GM18505 (cell line): ENCODE measurements at regions not wholly inside any gene's neighbourhood (a gene's known extent, or its start where the extent isn't known, plus 50 kb on each side); places are given as distances from the start of the nearest gene placed in this dataset.
"Not testable (repeated sequence)": the region's sequence is repeated elsewhere in the genome, so short reads cannot be mapped to it uniquely, and the experiment has no call there.

Experiments used
- ATAC-seq: cut with Tn5 transposase; IDR thresholded peaks from one replicate; pipeline ENCODE4 v1.9.1; 2021; ENCODE audit not compliant: unreplicated experiment
- POLR2A ChIP-seq: IDR thresholded peaks from 4 replicates; pipeline ENCODE4 v1.6.1; 2011; ENCODE audit warnings: borderline replicate concordance; ENCODE audit not compliant: insufficient read depth, insufficient read length; ENCODE audit errors: extremely low read depth

DNA sequence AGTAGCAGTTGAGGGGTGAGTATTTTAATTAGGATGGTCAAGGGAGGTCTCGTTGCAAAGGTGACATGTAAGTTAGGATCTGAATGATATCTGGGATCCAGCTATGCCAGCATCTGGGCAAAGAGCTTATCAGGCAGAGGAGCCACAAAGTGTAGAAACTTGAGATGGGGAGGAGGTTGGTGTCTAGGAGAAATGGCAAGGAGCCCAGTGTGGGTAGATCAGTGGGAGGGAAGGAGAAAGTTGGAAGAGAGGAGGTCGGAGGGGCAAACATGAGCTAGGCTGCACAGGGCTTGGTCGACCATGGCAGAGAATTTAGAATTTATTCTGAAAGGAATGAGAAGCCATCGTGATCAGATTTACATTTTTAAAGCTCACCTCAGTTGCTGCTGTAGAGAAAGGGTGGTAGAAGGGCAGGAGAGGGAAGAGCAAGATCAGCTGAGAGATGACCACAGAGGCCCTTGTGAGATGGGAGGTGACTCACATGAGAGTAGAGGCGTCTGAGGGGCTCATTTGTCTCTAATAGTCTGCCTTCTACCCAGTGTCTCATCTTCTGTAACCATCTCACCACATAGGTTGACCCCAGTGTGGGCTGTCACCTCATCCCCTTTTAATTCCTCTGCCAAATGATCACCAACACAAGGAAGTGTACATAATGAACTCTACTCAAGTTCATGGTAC, 170.0 kb downstream of the ETAA1 start:
- ATAC-seq = no peak
- TF ChIP-seq POLR2A = no peak

DNA sequence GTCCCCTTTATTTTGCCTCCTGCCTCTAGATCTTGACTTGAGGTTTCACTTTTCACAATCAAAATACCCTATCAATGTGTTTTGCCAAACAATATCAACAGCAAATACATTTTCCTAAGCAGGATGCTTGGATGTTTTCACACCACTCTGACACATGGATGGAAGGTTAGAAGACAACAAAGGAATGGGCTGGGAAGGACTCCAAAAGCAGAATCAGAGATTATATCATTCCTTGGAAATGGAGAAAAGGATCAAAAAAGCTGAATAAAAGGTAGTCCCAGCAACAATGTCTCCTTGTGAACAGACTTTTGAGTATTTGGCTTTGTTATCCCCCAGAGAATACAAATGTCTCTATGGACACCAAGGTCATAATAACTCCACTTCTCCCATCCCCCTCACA, 170.8 kb downstream of the ETAA1 start:
- ATAC-seq = no peak
- no peak for TF ChIP-seq POLR2A

DNA sequence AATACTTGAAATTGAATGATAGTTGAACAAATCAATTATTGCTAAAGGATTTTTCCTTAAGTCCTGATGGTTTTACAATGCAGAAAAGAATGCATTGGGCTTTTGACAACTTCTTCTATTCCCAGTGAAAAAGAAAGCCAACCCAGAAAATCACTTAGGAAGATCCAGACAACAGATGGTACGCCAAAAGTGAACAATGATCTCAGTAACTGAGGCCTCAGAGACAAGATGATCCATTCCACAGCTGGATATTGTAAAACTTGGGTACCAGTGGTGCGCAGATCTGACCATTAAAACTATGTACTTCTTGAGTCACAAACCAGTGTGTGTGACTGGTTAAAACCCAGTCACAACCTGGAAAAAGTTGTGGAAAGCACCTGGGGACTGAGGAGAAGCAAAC, 173.5 kb downstream of the ETAA1 start:
- no peak for ATAC-seq
- no peak for TF ChIP-seq POLR2A

DNA sequence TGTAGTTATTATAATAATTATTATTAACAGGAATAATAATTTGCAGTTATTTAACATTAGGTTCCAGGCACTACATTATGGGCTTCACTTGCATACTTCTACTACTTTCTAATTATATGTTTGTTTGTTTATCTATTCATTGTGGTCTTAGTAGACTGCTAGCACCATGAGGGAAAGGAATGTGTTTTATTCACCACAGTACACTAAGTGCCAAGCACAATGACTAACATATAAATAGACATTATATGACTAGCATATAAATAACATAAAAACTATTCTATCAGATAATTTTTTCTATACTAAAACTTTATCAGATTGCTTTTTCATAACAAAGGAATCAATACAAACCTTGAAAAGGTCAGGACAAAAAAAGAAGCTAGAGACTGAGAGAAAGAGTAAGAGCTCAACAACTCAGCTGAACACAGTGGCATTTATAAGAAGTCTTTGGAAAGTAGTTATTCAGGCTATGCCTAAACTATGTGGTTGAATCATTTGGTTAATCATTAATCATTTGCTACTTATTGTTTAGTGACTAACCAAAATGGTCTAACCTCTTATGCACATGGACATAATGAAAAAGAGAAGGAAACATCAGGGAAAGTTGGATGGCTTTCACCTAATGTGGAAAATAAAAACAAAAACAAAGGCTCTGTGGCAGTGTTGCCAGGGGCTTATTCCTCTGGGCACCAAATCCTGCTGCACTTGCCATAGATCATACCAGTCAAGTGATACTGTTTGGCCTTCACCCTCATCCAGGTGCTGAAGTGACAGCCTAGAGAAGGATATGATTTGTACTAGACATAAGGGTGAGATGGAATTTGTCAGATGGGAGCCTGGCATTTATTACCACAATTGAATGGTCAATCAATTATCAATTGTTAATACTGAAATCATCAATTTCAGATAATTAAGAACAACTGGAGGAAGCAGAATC, 174.9 kb downstream of the ETAA1 start:
- TF ChIP-seq POLR2A = no peak
- ATAC-seq = no peak

DNA sequence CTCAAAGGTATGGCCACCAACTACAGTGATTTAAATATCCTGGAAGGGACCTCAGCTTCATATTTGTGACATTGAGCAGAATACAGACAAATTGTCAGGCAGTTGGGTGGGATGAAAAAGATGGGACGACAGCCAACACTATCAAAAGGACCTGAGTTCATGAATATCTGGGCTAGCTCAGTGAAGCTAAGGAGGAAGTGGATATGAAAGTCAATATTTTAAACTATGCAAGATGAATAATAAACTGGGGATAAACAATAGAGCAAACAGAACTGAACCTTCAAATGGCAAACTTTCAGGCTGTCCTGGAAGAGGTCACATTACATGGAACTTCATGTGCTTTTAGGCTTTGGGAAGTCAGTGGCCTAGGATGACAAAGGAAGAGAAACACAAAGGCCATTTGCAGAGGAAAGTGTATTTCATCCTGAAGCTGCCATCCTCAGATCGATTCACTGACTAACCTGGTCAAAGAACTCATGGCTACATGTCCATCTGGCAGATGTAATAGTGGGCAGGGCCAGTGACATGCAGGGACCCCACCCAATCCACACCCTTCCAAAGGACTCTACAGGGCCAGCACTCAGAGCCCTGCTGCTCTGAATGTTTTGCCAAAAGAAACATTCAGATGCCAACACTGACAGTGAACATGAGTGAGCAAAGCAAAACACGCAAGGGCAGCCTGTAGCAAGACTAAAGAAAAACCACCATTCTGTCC, 175.7 kb downstream of the ETAA1 start:
- no peak for TF ChIP-seq POLR2A
- no peak for ATAC-seq

DNA sequence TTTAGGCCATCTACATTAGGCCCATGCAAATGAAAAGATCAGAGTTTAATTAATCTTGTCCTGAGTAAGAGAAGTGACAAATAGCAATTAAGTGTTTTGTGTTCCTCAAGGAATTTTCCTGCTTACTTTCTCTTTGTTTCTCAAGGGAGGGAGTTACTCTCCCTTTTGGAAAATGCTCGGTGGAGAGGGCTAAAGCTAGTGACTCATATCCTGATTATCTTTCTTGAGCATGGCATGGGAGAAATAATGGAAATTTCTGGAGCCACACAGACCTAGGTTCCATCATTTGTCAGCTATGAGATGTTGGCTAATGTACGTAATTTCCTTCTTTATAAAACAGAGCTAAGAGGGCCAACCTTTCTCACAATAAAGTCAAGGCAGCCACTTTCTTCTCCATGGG, 177.1 kb downstream of the ETAA1 start:
- ATAC-seq = no peak
- TF ChIP-seq POLR2A = no peak

DNA sequence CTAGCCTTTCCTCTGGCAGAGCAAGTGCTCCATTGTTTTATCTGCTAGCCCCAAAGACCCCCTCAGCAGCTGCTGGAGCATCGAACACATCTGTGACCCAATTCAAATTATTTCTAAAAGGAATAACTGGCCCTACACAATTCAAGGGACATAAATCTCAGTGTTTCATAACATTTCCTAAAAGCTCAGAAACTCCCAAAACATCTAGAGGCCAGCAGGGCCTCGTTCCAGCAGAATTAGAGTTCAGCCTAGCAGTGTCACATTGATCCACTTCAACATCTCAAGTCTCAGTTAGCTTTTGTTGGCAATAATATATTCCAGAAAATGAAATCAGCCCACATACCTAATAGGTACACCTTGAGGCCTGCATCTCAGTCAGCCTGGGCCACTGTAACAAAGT, 179.1 kb downstream of the ETAA1 start:
- TF ChIP-seq POLR2A = no peak
- ATAC-seq = no peak

DNA sequence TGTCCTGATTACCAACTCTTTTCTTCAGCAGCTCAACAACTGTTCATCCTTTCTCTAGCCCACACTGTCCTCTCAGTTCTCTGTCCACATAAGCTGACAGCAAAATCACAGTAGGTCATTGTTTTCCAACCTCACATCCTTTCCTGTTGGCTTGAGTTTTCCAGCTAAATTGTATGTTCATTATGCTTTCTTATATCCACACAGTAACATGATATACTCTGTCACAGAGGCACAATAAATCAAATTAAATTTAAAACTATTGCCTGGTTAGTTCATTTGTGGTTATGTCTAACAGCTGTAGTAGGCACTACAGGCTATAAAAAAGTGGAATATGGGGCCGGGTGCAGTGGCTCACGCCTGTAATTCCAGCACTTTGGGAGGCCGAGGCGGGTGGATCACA, 179.9 kb downstream of the ETAA1 start:
- no peak for TF ChIP-seq POLR2A
- ATAC-seq = no peak

DNA sequence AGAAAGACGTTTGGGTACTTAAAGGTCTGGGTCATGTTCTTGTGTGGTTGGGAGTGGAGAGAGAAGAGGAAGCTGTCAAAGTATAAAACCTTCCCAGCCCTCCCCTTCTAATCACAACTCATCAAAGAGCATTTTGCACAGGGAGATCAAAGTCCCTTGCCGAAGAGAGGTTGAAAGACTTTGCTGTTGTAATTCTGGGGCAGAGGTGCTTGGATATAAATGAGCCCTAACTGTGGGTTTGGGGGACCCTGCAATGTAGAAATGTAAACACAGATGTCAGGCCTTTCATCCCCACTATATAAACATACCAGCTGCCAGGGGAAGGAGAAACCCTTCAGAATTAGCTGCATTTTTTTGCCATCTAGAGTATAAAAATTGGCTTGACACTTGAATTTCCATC, 182.1 kb downstream of the ETAA1 start:
- ATAC-seq = no peak
- no peak for TF ChIP-seq POLR2A

DNA sequence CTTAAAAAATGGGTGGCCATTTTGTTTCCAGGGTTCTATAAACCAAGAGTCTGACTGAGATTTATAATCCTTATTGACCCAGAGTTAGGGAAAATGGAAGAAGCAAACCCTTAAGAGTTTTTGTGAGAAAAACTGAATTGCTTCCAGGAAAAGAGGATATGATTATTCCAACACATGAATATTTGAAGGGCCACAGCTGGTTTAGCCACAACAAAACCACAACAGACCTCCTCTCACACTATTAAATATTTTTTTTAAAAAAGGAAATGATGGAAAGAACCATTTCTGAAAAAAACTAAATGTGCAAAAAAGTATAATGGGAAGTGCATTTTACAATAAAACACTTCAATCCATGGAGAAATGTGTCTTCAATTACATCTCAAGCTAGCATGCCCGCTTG, 182.7 kb downstream of the ETAA1 start:
- no peak for TF ChIP-seq POLR2A
- ATAC-seq = no peak

DNA sequence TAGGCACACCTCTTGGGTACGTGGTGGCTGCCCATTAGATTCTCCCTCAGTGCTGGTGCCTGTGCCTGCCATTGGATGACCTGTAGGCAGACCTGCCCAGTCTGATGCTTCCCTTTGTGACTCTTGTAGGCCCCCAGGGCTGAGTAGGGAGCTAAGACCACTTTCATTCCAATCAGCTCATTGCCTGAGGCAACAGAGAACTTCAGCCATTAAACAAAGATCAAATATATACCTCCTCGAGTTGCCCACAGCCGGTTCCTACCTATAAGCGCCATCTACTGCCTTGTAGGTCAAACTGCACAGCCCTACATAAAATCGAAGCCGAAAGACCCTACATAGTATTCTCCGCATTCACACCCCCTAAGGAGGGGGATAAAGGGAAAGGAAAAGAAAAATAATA, 184.6 kb downstream of the ETAA1 start:
- ATAC-seq = no peak
- no peak for TF ChIP-seq POLR2A

DNA sequence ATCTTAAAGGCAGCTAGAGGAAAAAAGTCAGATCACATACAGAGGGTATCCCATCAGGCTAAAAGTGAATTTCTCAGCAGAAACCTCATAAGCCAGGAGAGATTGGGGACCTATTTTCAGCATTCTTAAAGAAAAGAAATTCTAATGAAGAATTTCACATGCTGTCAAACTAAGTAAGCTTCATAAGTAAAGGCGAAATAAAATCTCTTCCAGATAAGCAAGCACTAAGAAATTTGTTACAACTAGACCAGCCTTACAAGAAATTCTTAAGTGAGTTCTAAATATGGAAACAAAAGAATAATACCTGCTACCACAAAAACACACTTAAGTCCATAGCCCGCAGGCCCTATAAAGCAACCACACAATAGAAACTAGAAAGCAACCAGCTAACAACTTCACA, 186.1 kb downstream of the ETAA1 start:
- no peak for ATAC-seq
- no peak for TF ChIP-seq POLR2A

DNA sequence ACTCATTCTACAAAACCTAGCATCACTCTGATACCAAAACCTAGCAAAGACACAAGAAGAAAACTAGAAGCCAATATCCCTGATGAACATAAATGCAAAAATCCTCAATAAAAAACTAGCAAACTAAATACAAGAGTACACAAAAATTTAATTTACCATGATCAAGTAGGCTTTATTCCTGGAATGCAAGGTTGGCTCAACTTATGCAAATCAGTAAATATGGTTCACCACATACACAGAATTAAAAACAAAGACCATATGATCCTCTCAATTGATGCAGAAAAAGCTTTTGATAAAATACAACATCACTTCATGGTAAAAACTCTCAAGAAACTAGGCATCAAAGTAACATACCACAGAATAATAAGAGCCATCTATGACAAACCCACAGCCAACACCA, 188.3 kb downstream of the ETAA1 start:
- no peak for ATAC-seq
- no peak for TF ChIP-seq POLR2A

DNA sequence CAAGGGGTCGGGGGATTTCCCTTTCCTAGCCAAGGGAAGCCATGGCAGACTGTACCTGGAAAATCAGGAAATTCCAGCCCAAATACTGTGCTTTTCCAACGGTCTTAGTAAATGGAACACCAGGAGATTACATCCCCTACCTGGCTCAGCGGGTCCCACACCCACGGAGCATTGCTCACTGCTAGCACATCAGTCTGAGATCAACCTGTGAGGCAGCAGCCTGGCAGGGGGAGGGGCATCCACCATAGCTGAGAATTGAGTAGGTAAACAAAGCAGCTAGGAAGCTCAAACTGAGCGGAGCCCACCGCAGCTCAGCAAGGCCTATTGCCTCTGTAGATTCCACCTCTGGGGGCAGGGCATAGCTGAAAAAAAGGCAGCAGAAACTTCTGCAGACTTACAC, 192.0 kb downstream of the ETAA1 start:
- not testable (repeated sequence) for ATAC-seq

DNA sequence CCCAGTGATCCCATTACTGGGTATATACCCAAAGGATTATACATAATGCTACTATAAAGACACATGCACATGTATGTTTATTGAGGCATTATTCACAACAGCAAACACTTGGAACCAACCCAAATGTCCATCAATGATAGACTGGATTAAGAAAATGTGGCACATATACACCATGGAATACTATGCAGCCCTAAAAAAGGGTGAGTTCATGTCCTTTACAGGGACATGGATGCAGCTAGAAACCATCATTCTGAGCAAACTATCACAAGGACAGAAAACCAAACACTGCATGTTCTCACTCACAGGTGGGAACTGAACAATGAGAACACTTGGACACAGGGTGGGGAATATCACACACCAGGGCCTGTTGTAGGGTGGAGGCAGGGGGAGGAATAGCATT, 197.4 kb downstream of the ETAA1 start:
- ATAC-seq = not testable (repeated sequence)
